SH-SY5Y (cell line): ENCODE measurements at regions not wholly inside any gene's neighbourhood (a gene's known extent, or its start where the extent isn't known, plus 50 kb on each side); places are given as distances from the start of the nearest gene placed in this dataset.

Source experiments
- GATA2 ChIP-seq: IDR thresholded peaks from 2 replicates; pipeline ENCODE4 v1.6.1; 2011; ENCODE audit warnings: mild to moderate bottlenecking, low read depth, low read length
- GATA3 ChIP-seq: IDR thresholded peaks from 2 replicates; pipeline ENCODE4 v1.6.1; 2011; ENCODE audit warnings: low read depth, mild to moderate bottlenecking, low read length, moderate library complexity

DNA sequence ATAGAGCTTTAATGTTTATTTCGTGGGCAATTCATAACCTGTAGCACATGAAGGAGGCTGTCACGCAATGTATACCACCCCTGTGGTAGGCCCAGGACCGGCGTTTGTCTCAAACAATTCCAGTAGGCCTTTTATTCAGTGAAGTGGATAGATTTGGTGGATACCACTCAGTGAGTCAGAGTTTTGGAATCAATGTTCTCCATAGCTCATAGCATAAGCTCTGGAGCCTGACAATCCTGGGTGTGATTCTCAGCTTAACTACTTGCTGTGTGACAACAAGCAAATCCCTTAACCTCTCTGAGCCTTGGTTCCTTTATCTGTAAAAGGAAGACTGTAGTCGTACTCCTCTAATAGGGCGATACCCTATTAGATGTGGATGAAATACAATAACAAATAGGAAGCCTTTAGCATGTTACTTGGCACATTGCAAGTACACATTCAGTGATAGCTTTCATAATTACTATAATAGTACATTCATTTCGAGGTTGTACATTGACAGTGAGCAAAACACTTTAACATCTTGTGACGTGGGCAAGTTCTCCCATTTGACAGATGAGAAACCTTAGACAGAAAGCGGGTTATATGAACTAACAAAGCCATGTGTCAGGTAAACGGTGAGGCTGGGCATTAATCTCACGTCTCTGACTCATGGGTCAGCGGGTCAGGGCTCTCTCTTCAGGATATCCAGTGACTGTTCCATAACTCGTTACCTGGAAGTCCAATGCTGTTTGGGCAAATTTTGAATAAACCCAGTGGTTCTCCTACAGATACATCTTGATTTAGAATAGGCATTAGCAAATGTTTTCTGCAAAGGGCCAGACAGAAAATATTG, 130.8 kb downstream of the C9orf152 start:
- TF ChIP-seq GATA2 (no peak), GATA3 (no peak)
